ENCODE measurements at regions not wholly inside any gene's neighbourhood (a gene's known extent, or its start where the extent isn't known, plus 50 kb on each side); places are given as distances from the start of the nearest gene placed in this dataset.

GRCh38 chr2:59538398-59538911 lies 1015.0 kb downstream of the BCL11A start:
- DNase-seq: no peak

DNA sequence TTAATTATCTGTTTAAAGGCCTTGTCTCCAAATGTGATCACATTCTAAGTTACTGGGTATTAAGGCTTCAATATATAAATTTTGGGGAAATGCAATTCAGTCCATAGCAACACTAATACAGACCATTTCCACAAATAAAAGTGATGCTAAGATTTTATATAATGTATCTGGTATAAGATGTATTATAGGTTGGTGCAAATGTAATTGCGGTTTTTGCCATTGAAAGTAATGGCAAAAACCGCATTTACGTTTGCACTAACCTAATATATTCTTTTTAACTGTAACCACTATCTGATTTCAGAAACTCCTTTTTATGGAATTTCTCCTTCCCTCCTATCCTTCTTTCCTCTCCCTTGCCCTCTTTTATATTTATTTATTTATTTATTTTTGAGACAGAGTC lies 1020.6 kb downstream of the BCL11A start:
- DNase-seq: no peak

- DNase-seq: no peak
Observed at GRCh38 chr2:59530258-59530657, 1023.2 kb downstream of the BCL11A start.

- peak; percentile 8 for DNase-seq
Observed at GRCh38 chr2:59529726-59530125, 1023.7 kb downstream of the BCL11A start.

DNA sequence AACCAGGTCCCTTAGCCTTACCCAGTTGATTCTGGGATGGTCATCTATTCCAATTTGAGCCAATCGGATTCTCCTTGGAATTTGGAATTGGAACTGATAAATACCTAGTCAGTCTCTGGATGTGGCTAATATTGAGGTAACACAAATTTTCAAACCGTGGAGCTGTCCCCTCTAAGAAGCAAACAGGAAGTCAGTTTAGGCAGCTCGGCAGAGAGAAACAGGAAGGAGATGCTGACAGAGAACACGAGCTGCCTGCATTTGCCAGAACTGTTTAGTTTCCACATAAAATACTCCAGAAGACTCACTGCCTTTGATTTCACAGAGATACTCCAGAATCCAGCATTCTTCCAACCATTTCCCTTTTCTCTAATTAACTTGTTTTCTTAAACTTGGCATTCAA lies 1024.9 kb downstream of the BCL11A start:
- no peak for DNase-seq

GRCh38 chr2:59502981-59503380 lies 1050.5 kb downstream of the BCL11A start:
- no peak for DNase-seq

- DNase-seq: no peak
Observed at GRCh38 chr2:59490994-59491393, 1062.5 kb downstream of the BCL11A start.

DNA sequence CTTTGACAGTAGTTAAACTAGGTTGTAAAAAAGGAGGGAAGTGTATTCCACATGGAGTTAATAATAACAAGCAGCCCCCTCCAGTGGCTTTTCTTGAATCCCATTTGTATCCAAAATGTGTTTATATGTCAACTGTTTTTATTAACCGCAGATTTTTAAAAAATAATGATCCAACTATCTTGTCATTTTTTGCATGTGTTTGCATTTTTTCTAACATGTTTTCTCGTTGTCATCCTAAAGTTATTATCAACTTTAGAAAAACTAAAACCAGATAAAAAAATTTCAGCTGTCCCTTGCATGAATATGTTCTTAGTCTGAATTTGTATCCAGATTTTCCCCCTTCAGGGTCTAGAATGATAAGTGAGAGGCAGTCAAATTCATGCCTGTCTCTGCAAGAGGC lies 1063.3 kb downstream of the BCL11A start:
- DNase-seq: no peak

DNA sequence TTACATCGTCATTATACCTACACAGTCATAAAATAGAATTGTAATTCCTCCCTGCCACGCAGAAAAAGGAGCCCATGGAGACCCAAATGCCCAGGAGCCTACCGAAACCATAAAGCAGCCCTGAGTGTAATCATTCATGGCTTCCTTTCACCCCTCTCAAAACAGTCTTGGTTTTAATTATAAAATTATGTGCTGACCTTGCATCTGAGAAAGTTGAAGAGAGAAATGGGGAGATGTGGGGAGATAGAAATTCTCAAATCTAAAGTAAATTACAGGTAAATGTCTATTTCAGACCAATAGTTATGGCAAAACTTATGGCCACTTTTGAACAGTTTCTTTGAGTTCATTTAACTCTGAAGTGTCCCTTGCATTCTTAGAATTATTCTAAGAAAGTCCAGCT lies 1068.8 kb downstream of the BCL11A start:
- no peak for DNase-seq

DNA sequence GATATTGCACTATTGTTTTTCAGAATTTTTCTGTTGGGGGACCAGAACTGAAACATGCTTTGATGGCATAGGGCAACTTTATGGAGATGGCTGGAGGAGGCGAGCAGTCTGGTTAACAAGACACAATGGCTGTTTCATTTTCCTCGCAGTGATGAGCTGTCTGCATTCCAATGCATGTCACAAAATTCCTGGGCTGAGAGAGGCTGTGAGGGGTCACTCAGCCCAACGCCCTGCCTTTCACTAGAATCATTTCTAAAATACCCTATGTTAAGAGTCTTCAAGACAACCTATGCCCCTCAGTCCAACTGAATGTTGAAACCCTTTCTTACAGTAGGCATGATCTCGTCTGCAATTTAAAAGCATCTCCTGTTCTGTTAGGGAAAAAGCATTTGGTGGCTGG lies 1090.0 kb downstream of the BCL11A start:
- DNase-seq: no peak

GRCh38 chr2:59462422-59463197 lies 1090.8 kb downstream of the BCL11A start:
- no peak for DNase-seq

- no peak for DNase-seq
Observed at GRCh38 chr2:59461127-59461526, 1092.3 kb downstream of the BCL11A start.

- no peak for DNase-seq
Observed at GRCh38 chr2:59458800-59459199, 1094.7 kb downstream of the BCL11A start.

DNA sequence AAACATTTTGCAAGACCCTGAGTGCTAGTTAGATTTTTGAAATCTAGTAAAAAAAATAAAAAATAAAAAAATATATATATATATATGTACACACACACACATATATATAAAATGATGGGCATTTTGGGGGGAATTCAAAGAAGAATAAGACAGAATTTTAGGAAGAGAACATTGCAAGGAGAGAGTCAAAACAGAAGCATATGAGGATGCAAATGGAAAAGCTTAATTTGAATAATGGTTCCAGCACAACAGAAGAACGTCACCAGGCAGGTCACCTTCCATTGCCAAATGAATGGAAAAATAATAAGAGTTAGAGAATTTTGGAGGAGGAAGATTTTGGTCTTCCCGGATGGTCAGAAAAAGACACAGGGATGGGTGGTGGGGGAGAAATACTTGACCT lies 1097.2 kb downstream of the BCL11A start:
- no peak for DNase-seq

DNA sequence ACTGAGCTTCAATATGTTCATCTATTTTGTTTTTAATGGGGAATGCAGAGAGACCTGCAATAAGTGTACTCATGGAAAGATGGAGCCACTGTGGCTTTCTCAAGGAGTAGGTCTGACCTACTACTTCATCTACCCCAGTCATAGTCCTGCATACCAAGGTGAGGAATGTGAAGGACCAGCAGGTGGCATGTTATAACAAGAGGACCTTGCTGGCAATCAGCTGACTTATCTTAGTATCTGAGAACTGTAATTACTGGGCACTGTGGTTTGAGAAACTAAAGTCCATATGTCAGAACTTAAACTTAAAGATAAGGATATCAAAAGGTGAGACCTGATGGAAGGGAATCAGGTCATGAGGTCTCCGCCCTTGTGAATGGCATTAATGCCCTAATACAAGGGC lies 1104.2 kb downstream of the BCL11A start:
- no peak for DNase-seq

- no peak for DNase-seq
Observed at GRCh38 chr2:59440491-59440890, 1113.0 kb downstream of the BCL11A start.

DNA sequence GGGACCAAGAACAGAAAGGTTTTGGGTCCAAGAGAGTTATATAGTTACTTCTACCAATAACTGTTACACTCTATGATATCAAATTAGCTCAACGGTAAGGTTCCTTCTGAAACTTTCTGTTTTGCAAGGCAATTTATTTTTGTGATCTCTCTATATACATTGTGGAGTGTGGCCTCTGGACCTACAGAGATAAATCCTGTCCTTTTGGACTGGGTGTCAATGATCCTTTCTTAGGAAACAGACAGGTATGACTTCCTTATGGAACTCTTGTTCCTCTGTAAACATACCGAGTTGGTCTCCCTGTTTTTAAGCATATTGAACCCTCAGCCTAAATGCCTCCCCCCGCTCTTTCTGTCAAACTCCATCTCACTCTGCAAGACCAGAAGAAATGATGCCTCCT lies 1117.8 kb downstream of the BCL11A start:
- DNase-seq: no peak

GRCh38 chr2:59428940-59429339 lies 1124.5 kb downstream of the BCL11A start:
- no peak for DNase-seq

DNA sequence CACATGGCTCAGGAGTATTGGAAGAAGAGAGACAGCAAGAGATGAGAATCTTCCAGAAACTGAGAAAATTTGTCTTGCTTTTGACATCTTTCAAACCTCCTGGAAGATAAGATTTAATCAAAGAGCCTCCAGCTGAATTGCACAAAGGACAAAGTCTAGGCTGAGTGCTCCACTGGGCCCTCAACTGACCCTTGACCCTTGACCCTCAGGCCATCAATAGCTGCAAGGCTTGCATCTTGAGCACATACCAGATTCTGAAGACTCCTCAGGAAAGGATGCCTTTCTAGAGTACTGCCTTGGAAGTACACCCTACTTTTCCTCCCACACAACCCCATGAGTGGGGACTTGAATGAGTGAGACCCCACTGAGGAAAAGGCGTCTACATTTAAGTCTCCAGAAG lies 1125.5 kb downstream of the BCL11A start:
- no peak for DNase-seq

- no peak for DNase-seq
Observed at GRCh38 chr2:59425247-59425646, 1128.2 kb downstream of the BCL11A start.

DNA sequence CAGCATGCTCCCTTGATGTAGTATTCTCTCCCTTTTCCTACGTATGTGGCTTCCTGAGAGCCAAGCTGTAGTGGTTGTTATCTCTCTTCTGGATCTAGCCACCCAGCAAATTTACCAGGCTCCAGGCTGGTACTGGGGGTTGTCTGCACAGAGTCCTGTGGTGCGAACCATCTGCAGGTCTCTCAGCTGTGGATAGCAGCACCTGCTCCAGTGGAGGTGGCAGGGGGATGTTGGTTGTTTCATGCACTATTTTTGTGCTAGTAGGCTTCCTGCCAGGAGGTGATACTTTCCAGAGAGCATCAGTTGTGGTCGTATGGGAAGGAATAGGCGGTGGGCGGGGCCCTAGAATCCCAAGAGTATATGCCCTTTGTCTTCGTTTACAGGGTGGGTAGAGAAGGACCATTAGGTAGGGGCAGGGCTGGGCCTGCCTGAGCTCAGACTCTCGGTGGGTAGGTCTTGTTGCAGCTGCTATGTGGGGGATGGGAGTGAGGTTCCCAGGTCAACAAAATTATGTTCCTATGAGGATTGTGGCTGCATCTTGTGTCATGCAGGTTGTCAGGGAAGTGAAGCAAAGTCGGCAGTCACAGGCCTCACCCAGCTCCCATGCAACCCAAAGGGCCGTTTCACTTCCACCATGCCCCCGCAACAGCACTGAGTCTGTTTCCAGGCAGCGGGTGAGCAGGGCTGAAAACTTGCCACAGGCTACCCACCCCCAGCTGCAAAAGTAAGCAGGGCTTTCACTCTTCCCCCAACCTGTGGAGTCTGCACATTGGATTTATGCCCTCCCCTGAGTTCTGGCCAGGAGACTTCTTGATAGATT lies 1139.5 kb downstream of the BCL11A start:
- no peak for DNase-seq

DNA sequence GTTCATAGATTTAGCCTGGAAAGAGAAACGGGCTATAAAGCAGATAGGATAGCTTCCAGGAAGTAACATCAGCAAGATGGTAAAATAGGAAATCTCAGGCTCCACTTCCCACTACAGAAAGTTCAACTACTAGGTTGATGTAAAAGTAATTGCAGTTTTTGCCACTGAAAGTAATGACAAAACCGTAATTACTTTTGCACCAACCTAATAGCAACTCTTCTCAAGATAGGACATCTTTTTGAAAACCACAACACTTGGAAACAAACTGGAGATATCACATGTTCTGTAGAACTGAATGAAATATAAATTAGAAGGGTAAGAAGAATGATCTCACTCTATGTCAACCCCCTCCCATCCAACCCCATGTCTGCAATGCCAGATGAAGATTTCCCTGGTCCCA lies 1154.3 kb downstream of the BCL11A start:
- DNase-seq: no peak

GRCh38 chr2:59398081-59398480 lies 1155.4 kb downstream of the BCL11A start:
- no peak for DNase-seq

DNA sequence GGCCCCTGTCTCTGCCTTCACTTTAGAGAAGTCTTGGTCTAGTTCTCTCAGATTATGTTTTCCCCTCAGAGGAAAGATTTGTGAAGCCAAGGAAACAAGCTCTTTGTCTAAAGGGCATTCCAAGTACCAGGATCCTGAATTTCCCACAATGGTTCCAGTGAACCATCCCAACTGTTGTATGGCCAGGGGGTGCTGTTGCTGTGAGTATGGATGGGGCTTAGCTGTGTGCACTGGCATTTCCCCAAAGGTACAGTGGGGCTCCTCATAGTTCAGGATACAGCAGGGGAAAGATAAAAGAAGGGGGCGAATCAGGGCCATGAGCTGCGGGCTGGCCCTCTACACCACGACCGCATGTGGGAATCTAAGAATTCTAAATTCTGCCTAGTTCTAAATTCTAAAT lies 1154.0 kb upstream of the FANCL start:
- DNase-seq: no peak

Data from hindlimb muscle (tissue), 1 donor.